Ovary (tissue), 3 donors: ENCODE measurements at regions not wholly inside any gene's neighbourhood (a gene's known extent, or its start where the extent isn't known, plus 50 kb on each side); places are given as distances from the start of the nearest gene placed in this dataset.

ENCODE experiments used
- EP300 ChIP-seq: sonication (generic); formaldehyde crosslinking; IDR thresholded peaks from one replicate; pipeline ENCODE4 v1.6.1; 2017; ENCODE audit warnings: antibody characterized with exemption
- POLR2A ChIP-seq: fragments of 450-650 bp; IDR thresholded peaks from one replicate; pipeline ENCODE4 v1.6.1; 2017; ENCODE audit warnings: antibody characterized with exemption, mild to moderate bottlenecking, moderate library complexity
- TF ChIP-seq, protein P1 (sequence below), 3 donors: fragments of 450-650 bp in 2 of 3; fragments of 200-600 bp in 1 of 3; IDR thresholded peaks; one replicate each; pipeline versions ENCODE4 v1.5.1 to v1.8.0; 2016 to 2022; ENCODE audit warnings: antibody characterized with exemption in 3 of 3, mild to moderate bottlenecking in 1 of 3
- donor health status: DM: no; HTN: no; CAD: no.

DNA sequence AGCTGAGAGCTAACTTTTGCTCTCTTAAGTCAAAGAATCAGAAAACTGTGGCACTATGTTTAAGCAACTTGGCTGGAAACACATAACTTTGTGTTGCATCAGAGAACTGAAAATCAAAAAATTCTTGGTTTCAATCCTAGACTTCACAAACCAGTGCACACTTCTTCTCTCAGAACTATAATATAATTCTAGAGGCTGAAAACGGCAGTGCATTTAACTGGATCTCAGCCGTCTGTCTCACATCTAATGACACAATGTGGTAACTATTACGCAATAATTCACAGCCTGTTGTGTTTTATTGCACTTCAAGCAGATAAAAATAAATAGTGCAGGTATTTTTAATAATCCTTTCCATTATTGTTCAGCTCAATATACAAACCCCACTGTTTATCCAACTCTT, 260.6 kb upstream of the DIAPH2 start:
- TF ChIP-seq, protein P1, sequence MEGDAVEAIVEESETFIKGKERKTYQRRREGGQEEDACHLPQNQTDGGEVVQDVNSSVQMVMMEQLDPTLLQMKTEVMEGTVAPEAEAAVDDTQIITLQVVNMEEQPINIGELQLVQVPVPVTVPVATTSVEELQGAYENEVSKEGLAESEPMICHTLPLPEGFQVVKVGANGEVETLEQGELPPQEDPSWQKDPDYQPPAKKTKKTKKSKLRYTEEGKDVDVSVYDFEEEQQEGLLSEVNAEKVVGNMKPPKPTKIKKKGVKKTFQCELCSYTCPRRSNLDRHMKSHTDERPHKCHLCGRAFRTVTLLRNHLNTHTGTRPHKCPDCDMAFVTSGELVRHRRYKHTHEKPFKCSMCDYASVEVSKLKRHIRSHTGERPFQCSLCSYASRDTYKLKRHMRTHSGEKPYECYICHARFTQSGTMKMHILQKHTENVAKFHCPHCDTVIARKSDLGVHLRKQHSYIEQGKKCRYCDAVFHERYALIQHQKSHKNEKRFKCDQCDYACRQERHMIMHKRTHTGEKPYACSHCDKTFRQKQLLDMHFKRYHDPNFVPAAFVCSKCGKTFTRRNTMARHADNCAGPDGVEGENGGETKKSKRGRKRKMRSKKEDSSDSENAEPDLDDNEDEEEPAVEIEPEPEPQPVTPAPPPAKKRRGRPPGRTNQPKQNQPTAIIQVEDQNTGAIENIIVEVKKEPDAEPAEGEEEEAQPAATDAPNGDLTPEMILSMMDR (IDR thresholded peaks at IDR 0.05), result no peak
- TF ChIP-seq POLR2A (no peak), EP300 (no peak)
